GM23248 (cell line): ENCODE measurements at regions not wholly inside any gene's neighbourhood (a gene's known extent, or its start where the extent isn't known, plus 50 kb on each side); places are given as distances from the start of the nearest gene placed in this dataset.

ENCODE experiments used
- EZH2 ChIP-seq: fragments of 200-600 bp; sonication (generic); IDR thresholded peaks from 2 replicates; pipeline ENCODE4 v1.6.1; 2018; ENCODE audit warnings: antibody characterized with exemption, mild to moderate bottlenecking; ENCODE audit not compliant: insufficient read depth, poor library complexity, severe bottlenecking
- EZH2phosphoT487 ChIP-seq: fragments of 200-600 bp; sonication (generic); IDR thresholded peaks from 2 replicates; pipeline ENCODE4 v1.6.1; 2018; ENCODE audit warnings: antibody characterized with exemption, moderate library complexity, mild to moderate bottlenecking, low read depth; ENCODE audit not compliant: insufficient read depth

- no peak for TF ChIP-seq EZH2
- no peak for TF ChIP-seq EZH2phosphoT487
Measured at GRCh38 chr2:6623746-6624145, 242.0 kb downstream of the CMPK2 start.
